Liver (tissue), 8 donors: ENCODE measurements at regions not wholly inside any gene's neighbourhood (a gene's known extent, or its start where the extent isn't known, plus 50 kb on each side); places are given as distances from the start of the nearest gene placed in this dataset.

Experiments
- DNase-seq: peaks from one replicate; pipeline ENCODE4 v3.0.0-alpha.2; 2017; ENCODE audit warnings: low spot score
- H3K27ac ChIP-seq, 2 donors: one replicate each; pipeline ENCODE4 v1.7.0; 2013; ENCODE audit warnings: inconsistent platforms in 2 of 2, low read length in 2 of 2, control low read depth in 1 of 2, low read depth in 1 of 2, mild to moderate bottlenecking in 1 of 2
- H3K27me3 ChIP-seq, 4 donors: one replicate each; pipeline versions ENCODE4 v1.6.1 to v1.7.0; 2013; ENCODE audit warnings: low read length in 3 of 4, inconsistent platforms in 1 of 4, mild to moderate bottlenecking in 1 of 4, moderate library complexity in 1 of 4; ENCODE audit not compliant: control insufficient read depth in 4 of 4, insufficient read depth in 4 of 4
- H3K36me3 ChIP-seq, 4 donors: one replicate each; pipeline versions ENCODE4 v1.6.1 to v1.7.0; 2013; ENCODE audit warnings: low read length in 3 of 4, mild to moderate bottlenecking in 3 of 4, low read depth in 1 of 4, moderate library complexity in 1 of 4; ENCODE audit not compliant: control insufficient read depth in 4 of 4, insufficient read depth in 3 of 4
- H3K4me1 ChIP-seq, 4 donors: one replicate each; pipeline versions ENCODE4 v1.6.1 to v1.7.0; 2013; ENCODE audit warnings: low read length in 3 of 4, mild to moderate bottlenecking in 3 of 4, moderate library complexity in 1 of 4; ENCODE audit not compliant: control insufficient read depth in 4 of 4, insufficient read depth in 4 of 4
- H3K4me3 ChIP-seq, 3 donors: one replicate each; pipeline versions ENCODE4 v1.6.1 to v1.7.0; 2013; ENCODE audit warnings: low read length in 3 of 3, control low read depth in 1 of 3, low read depth in 1 of 3, mild to moderate bottlenecking in 1 of 3
- H3K9ac ChIP-seq, 2 donors: one replicate each; pipeline ENCODE4 v1.7.0; 2013; ENCODE audit warnings: low read length in 2 of 2, mild to moderate bottlenecking in 2 of 2, moderate library complexity in 2 of 2, control low read depth in 1 of 2, low read depth in 1 of 2
- H3K9me3 ChIP-seq, 4 donors: one replicate each; pipeline versions ENCODE4 v1.6.1 to v1.7.0; 2013; ENCODE audit warnings: low read length in 3 of 4; ENCODE audit not compliant: control insufficient read depth in 4 of 4
- ATF3 ChIP-seq: IDR thresholded peaks from 2 replicates; pipeline ENCODE4 v1.6.1; 2016; ENCODE audit warnings: antibody characterized with exemption
- CTCF ChIP-seq: fragments of 150-350 bp; IDR thresholded peaks from 2 replicates; pipeline ENCODE4 v1.5.1; 2017; ENCODE audit warnings: improper control_type of control experiment, low read depth, low read length; ENCODE audit not compliant: missing input control
- EGR1 ChIP-seq, 2 donors: IDR thresholded peaks; 2 replicates each; pipeline ENCODE4 v1.6.1; 2016 to 2018; ENCODE audit warnings: antibody characterized with exemption in 2 of 2, low read depth in 2 of 2
- FOXA1 ChIP-seq: IDR thresholded peaks from 2 replicates; pipeline ENCODE4 v1.6.1; 2016; ENCODE audit warnings: antibody characterized with exemption
- FOXA2 ChIP-seq: IDR thresholded peaks from 2 replicates; pipeline ENCODE4 v1.6.1; 2016; ENCODE audit warnings: antibody characterized with exemption
- GABPA ChIP-seq, 2 donors: IDR thresholded peaks in 1 of 2; conservative IDR thresholded peaks in 1 of 2; 2 replicates each; pipeline ENCODE4 v1.6.1; 2016; ENCODE audit warnings: antibody characterized with exemption in 2 of 2, mild to moderate bottlenecking in 1 of 2, moderate library complexity in 1 of 2
- HNF4A ChIP-seq, 2 donors: conservative IDR thresholded peaks; 2 replicates each; pipeline ENCODE4 v1.6.1; 2016; ENCODE audit warnings: antibody characterized with exemption in 2 of 2, mild to moderate bottlenecking in 2 of 2
- HNF4G ChIP-seq: IDR thresholded peaks from 2 replicates; pipeline ENCODE4 v1.6.1; 2016; ENCODE audit warnings: antibody characterized with exemption
- JUND ChIP-seq, 2 donors: IDR thresholded peaks; 2 replicates each; pipeline ENCODE4 v1.6.1; 2016; ENCODE audit warnings: antibody characterized with exemption in 2 of 2
- NR2F2 ChIP-seq: IDR thresholded peaks from 2 replicates; pipeline ENCODE4 v1.6.1; 2016; ENCODE audit warnings: antibody characterized with exemption
- RAD21 ChIP-seq, 2 donors: IDR thresholded peaks; 2 replicates each; pipeline ENCODE4 v1.6.1; 2016; ENCODE audit warnings: antibody characterized with exemption in 2 of 2, mild to moderate bottlenecking in 2 of 2
- REST ChIP-seq: IDR thresholded peaks from 2 replicates; pipeline ENCODE4 v1.6.1; 2016; ENCODE audit warnings: antibody characterized with exemption, mild to moderate bottlenecking
- RXRA ChIP-seq, 2 donors: IDR thresholded peaks; 2 replicates each; pipeline ENCODE4 v1.6.1; 2017 to 2018; ENCODE audit warnings: antibody characterized with exemption in 2 of 2, mild to moderate bottlenecking in 1 of 2
- SP1 ChIP-seq: IDR thresholded peaks from 2 replicates; pipeline ENCODE4 v1.6.1; 2018; ENCODE audit warnings: antibody characterized with exemption, mild to moderate bottlenecking
- TAF1 ChIP-seq: conservative IDR thresholded peaks from 2 replicates; pipeline ENCODE4 v1.6.1; 2016; ENCODE audit warnings: antibody characterized with exemption, mild to moderate bottlenecking
- YY1 ChIP-seq: IDR thresholded peaks from 2 replicates; pipeline ENCODE4 v1.6.1; 2016; ENCODE audit warnings: antibody characterized with exemption, mild to moderate bottlenecking
- WGBS: extraction: QIAGEN DNeasy Blood & Tissue Kit; methylation state at CpG from one replicate; pipeline ENCODE4 v1.1.7; 2013; 5-methylcytosine and 5-hydroxymethylcytosine counted together
- TF ChIP-seq, protein P1 (sequence below): IDR thresholded peaks from 2 replicates; pipeline ENCODE4 v1.6.1; 2016; ENCODE audit warnings: antibody characterized with exemption
- TF ChIP-seq, protein P2 (sequence below): IDR thresholded peaks from 2 replicates; pipeline ENCODE4 v1.6.1; 2016; ENCODE audit warnings: antibody characterized with exemption
- donor health status: healthy.
- donor health status: healthy.
- donor health status: healthy.
- donor health status: healthy.
- donor health status: healthy.

DNA sequence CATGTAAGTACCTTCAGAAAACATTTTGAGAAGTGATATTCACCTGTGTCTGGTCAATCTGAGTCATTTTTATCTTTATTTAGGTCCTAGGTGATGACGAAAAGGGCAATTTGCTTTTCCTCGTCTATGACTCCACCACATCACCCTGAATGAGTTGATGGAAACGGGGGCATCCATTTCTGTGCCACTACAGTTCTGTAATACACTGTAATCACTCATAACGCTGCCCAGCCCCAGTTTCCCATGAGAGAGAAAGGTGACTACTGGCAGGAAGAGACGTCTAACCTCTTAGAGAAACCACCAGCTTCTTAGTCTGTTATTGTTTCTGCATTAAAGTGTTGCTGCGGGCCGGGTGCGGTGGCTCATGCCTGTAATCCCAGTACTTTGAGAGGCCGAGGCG, 205.3 kb upstream of the MKLN1 start:
- no peak overlapping the region for H3K27ac ChIP-seq

GRCh38 chr7:131124001-131124629, 203.6 kb upstream of the MKLN1 start:
- Histone ChIP-seq H3K27me3 (no peaks in the 10 kb centered on the region), H3K27ac (no peak overlapping the region), H3K4me3 (no peak overlapping the region), H3K9ac (no peak overlapping the region), H3K9me3 (peaks cover 0 to 1% (median under 1%) of the 10 kb centered on the region in 4 donors), H3K4me1 (no peaks in the 10 kb centered on the region), H3K36me3 (no peaks in the 10 kb centered on the region)
- DNase-seq = no peak
- TF ChIP-seq FOXA2 (no peak), GABPA (IDR thresholded peaks at IDR 0.05 in 1 of 2, conservative IDR thresholded peaks at IDR 0.05 in 1 of 2) (no peak), REST (no peak), CTCF (no peak), YY1 (no peak), NR2F2 (no peak), TAF1 (no peak), SP1 (no peak), HNF4G (no peak), FOXA1 (no peak), RXRA (IDR thresholded peaks at IDR 0.05) (no peak), EGR1 (IDR thresholded peaks at IDR 0.05; ENCODE audit: low read depth in 2 of 2) (no peak), ATF3 (no peak), HNF4A (conservative IDR thresholded peaks at IDR 0.05) (no peak), RAD21 (IDR thresholded peaks at IDR 0.05) (no peak), JUND (IDR thresholded peaks at IDR 0.05) (no peak)
- TF ChIP-seq, protein P1, sequence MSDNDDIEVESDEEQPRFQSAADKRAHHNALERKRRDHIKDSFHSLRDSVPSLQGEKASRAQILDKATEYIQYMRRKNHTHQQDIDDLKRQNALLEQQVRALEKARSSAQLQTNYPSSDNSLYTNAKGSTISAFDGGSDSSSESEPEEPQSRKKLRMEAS = no peak
- TF ChIP-seq, protein P2, sequence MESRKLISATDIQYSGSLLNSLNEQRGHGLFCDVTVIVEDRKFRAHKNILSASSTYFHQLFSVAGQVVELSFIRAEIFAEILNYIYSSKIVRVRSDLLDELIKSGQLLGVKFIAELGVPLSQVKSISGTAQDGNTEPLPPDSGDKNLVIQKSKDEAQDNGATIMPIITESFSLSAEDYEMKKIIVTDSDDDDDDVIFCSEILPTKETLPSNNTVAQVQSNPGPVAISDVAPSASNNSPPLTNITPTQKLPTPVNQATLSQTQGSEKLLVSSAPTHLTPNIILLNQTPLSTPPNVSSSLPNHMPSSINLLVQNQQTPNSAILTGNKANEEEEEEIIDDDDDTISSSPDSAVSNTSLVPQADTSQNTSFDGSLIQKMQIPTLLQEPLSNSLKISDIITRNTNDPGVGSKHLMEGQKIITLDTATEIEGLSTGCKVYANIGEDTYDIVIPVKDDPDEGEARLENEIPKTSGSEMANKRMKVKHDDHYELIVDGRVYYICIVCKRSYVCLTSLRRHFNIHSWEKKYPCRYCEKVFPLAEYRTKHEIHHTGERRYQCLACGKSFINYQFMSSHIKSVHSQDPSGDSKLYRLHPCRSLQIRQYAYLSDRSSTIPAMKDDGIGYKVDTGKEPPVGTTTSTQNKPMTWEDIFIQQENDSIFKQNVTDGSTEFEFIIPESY = no peak
- WGBS = 96% methylated on average over 4 of the region's 4 CpGs

More for the DNA sequence above, 205.3 kb upstream of the MKLN1 start:
- 92% methylated on average over 10 of the region's 10 CpGs for WGBS
- no peak for DNase-seq
- Histone ChIP-seq H3K4me3 (no peak overlapping the region), H3K4me1 (no peaks in the 10 kb centered on the region), H3K9ac (no peak overlapping the region), H3K9me3 (peaks cover 0 to 2% (median under 1%) of the 10 kb centered on the region in 4 donors), H3K36me3 (no peaks in the 10 kb centered on the region), H3K27me3 (no peaks in the 10 kb centered on the region)
- TF ChIP-seq NR2F2 = no peak
- no peak for TF ChIP-seq HNF4G
- no peak for TF ChIP-seq HNF4A (conservative IDR thresholded peaks at IDR 0.05)
- no peak for TF ChIP-seq CTCF
